SK-N-SH (cell line): ENCODE measurements at regions not wholly inside any gene's neighbourhood (a gene's known extent, or its start where the extent isn't known, plus 50 kb on each side); places are given as distances from the start of the nearest gene placed in this dataset.
"Not testable (repeated sequence)": the region's sequence is repeated elsewhere in the genome, so short reads cannot be mapped to it uniquely, and the experiment has no call there.

Experiments used
- JUND ChIP-seq: IDR thresholded peaks from 2 replicates; pipeline ENCODE4 v1.4.0; 2012
- RCOR1 ChIP-seq: fragments of 150-350 bp; IDR thresholded peaks from 2 replicates; pipeline ENCODE4 v1.6.1; 2017; ENCODE audit warnings: antibody characterized with exemption, low read length
- TAF1 ChIP-seq: IDR thresholded peaks from 2 replicates; pipeline ENCODE4 v1.6.1; 2012; ENCODE audit warnings: low read depth, mild to moderate bottlenecking, low read length, moderate library complexity, borderline replicate concordance
- TF ChIP-seq, protein P1 (sequence below): fragments of 200-600 bp; sonication (generic); IDR thresholded peaks from 2 replicates; pipeline ENCODE4 v1.6.1; 2017; ENCODE audit warnings: antibody characterized with exemption, mild to moderate bottlenecking, moderate library complexity
- TF ChIP-seq, protein P2 (sequence below): IDR thresholded peaks from 2 replicates; pipeline ENCODE4 v1.4.0; 2012; ENCODE audit warnings: low read depth, borderline replicate concordance

DNA sequence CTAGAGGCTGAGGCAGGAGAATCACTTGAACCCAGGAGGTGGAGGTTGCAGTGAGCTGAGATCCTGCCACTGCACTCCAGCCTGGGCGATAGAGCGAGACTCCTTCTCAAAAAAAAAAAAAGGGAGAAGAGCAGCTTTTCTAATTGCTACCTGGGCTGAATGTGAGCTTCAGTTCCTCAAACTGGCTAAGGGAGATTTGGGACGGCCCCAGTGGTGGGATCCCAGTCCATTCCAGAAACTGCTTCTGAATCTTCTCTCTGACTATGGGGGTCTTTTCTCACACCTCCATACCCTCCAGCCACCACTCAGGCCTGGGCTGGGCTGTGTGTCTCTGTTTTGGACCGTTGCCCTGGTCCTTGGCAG is 63.2 kb upstream of the CCDC167 start:
- TF ChIP-seq, protein P1, sequence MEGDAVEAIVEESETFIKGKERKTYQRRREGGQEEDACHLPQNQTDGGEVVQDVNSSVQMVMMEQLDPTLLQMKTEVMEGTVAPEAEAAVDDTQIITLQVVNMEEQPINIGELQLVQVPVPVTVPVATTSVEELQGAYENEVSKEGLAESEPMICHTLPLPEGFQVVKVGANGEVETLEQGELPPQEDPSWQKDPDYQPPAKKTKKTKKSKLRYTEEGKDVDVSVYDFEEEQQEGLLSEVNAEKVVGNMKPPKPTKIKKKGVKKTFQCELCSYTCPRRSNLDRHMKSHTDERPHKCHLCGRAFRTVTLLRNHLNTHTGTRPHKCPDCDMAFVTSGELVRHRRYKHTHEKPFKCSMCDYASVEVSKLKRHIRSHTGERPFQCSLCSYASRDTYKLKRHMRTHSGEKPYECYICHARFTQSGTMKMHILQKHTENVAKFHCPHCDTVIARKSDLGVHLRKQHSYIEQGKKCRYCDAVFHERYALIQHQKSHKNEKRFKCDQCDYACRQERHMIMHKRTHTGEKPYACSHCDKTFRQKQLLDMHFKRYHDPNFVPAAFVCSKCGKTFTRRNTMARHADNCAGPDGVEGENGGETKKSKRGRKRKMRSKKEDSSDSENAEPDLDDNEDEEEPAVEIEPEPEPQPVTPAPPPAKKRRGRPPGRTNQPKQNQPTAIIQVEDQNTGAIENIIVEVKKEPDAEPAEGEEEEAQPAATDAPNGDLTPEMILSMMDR = not testable (repeated sequence)
- TF ChIP-seq JUND, RCOR1, TAF1: not testable (repeated sequence)
- TF ChIP-seq, protein P2, sequence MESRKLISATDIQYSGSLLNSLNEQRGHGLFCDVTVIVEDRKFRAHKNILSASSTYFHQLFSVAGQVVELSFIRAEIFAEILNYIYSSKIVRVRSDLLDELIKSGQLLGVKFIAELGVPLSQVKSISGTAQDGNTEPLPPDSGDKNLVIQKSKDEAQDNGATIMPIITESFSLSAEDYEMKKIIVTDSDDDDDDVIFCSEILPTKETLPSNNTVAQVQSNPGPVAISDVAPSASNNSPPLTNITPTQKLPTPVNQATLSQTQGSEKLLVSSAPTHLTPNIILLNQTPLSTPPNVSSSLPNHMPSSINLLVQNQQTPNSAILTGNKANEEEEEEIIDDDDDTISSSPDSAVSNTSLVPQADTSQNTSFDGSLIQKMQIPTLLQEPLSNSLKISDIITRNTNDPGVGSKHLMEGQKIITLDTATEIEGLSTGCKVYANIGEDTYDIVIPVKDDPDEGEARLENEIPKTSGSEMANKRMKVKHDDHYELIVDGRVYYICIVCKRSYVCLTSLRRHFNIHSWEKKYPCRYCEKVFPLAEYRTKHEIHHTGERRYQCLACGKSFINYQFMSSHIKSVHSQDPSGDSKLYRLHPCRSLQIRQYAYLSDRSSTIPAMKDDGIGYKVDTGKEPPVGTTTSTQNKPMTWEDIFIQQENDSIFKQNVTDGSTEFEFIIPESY = not testable (repeated sequence)
